Glutamatergic neuron (in vitro differentiated cells): ENCODE measurements at regions not wholly inside any gene's neighbourhood (a gene's known extent, or its start where the extent isn't known, plus 50 kb on each side); places are given as distances from the start of the nearest gene placed in this dataset.
"Not testable (repeated sequence)": the region's sequence is repeated elsewhere in the genome, so short reads cannot be mapped to it uniquely, and the experiment has no call there.

ENCODE experiments used
- DNase-seq: peaks from one replicate; pipeline ENCODE4 v3.0.0; 2022
- H3K27ac Mint-ChIP-seq: one replicate; pipeline ENCODE4 v1.8.0; 2020; ENCODE audit warnings: mild to moderate bottlenecking, mixed read lengths, inconsistent platforms; ENCODE audit not compliant: unreplicated experiment
- H3K27me3 Mint-ChIP-seq: one replicate; pipeline ENCODE4 v1.8.0; 2020; ENCODE audit warnings: mild to moderate bottlenecking, moderate library complexity, mixed read lengths, inconsistent platforms; ENCODE audit not compliant: unreplicated experiment
- H3K36me3 Mint-ChIP-seq: one replicate; pipeline ENCODE4 v1.8.0; 2020; ENCODE audit warnings: mild to moderate bottlenecking, mixed read lengths, inconsistent platforms; ENCODE audit not compliant: unreplicated experiment
- H3K4me1 Mint-ChIP-seq: one replicate; pipeline ENCODE4 v1.8.0; 2020; ENCODE audit warnings: mild to moderate bottlenecking, low read depth, mixed read lengths, inconsistent platforms; ENCODE audit not compliant: unreplicated experiment
- H3K4me3 Mint-ChIP-seq: one replicate; pipeline ENCODE4 v1.8.0; 2020; ENCODE audit warnings: mild to moderate bottlenecking, mixed read lengths, inconsistent platforms; ENCODE audit not compliant: unreplicated experiment
- H3K9me3 Mint-ChIP-seq: one replicate; pipeline ENCODE4 v1.8.0; 2020; ENCODE audit warnings: mild to moderate bottlenecking, moderate library complexity, mixed read lengths, inconsistent platforms; ENCODE audit not compliant: unreplicated experiment
- TF ChIP-seq, protein P1 (sequence below): fragments of 200-600 bp; sonication (generic); IDR thresholded peaks from one replicate; pipeline ENCODE4 v1.5.0; 2021; ENCODE audit not compliant: partially characterized antibody, unreplicated experiment

GRCh38 chr9:73426269-73426668 lies 274.6 kb downstream of the ANXA1 start:
- DNase-seq, result no peak
- no peaks in the 10 kb centered on the region for H3K36me3 Mint-ChIP-seq
- no peak overlapping the region for H3K27ac Mint-ChIP-seq
- no peak overlapping the region for H3K4me3 Mint-ChIP-seq
- TF ChIP-seq, protein P1, sequence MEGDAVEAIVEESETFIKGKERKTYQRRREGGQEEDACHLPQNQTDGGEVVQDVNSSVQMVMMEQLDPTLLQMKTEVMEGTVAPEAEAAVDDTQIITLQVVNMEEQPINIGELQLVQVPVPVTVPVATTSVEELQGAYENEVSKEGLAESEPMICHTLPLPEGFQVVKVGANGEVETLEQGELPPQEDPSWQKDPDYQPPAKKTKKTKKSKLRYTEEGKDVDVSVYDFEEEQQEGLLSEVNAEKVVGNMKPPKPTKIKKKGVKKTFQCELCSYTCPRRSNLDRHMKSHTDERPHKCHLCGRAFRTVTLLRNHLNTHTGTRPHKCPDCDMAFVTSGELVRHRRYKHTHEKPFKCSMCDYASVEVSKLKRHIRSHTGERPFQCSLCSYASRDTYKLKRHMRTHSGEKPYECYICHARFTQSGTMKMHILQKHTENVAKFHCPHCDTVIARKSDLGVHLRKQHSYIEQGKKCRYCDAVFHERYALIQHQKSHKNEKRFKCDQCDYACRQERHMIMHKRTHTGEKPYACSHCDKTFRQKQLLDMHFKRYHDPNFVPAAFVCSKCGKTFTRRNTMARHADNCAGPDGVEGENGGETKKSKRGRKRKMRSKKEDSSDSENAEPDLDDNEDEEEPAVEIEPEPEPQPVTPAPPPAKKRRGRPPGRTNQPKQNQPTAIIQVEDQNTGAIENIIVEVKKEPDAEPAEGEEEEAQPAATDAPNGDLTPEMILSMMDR, result no peak
- no peaks in the 10 kb centered on the region for H3K27me3 Mint-ChIP-seq
- H3K4me1 Mint-ChIP-seq, result no peaks in the 10 kb centered on the region
- no peaks in the 10 kb centered on the region for H3K9me3 Mint-ChIP-seq

DNA sequence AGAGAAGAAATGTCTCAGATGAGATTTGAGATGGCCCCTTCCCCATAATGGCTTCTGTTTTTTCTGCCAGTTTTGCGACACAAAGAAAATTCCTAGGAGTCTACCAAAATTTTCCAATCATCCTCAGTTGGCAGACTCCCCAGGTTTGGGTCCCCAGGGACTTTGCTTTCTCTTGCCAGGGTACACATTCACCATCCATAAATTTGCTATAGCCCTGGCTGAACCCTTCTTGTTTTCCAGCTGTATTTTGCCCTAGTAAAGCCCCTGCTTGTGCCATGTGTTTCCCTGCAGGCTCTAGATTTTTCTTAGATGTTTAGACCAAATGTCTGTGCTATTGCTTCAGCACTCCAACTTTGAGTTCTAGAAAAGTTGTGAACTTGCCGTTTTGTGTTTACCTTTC lies 283.2 kb downstream of the ANXA1 start:
- DNase-seq, result no peak
- Mint-ChIP-seq H3K4me1 (no peaks in the 10 kb centered on the region), H3K4me3 (no peak overlapping the region), H3K27me3 (no peaks in the 10 kb centered on the region), H3K9me3 (no peaks in the 10 kb centered on the region), H3K36me3 (no peaks in the 10 kb centered on the region), H3K27ac (no peak overlapping the region)
- TF ChIP-seq, protein P1, result no peak

DNA sequence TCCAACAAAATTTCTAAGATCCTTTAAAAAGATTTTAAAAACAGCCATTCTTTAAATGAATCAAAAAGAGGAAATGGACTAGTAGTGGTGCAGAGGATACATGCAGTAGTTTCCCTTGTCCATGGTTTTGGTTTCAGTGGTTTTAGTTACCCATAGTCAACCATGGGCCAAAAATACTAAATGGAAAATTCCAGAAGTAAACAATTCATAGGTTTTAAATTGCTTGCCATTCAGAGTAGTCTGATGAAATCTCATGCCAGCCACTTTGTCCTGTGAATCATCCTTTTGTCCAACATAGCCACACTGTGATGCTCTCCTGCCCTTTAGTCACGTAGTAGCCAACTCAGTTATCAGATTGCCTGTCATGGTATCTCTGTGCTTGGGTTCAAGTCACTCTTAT lies 286.1 kb downstream of the ANXA1 start:
- no peaks in the 10 kb centered on the region for H3K4me1 Mint-ChIP-seq
- no peaks in the 10 kb centered on the region for H3K27me3 Mint-ChIP-seq
- H3K9me3 Mint-ChIP-seq, result no peaks in the 10 kb centered on the region
- no peak overlapping the region for H3K27ac Mint-ChIP-seq
- no peak overlapping the region for H3K4me3 Mint-ChIP-seq
- TF ChIP-seq, protein P1, result no peak
- no peak for DNase-seq
- no peaks in the 10 kb centered on the region for H3K36me3 Mint-ChIP-seq

- H3K4me3 Mint-ChIP-seq, H3K4me1 Mint-ChIP-seq, H3K27me3 Mint-ChIP-seq, H3K27ac Mint-ChIP-seq, H3K9me3 Mint-ChIP-seq, H3K36me3 Mint-ChIP-seq, DNase-seq: not testable (repeated sequence)
These were observed 288.2 kb downstream of the ANXA1 start for GRCh38 chr9:73439839-73440238.

- Mint-ChIP-seq H3K4me3 (no peak overlapping the region), H3K36me3 (no peaks in the 10 kb centered on the region), H3K9me3 (no peaks in the 10 kb centered on the region), H3K27me3 (no peaks in the 10 kb centered on the region), H3K4me1 (no peaks in the 10 kb centered on the region), H3K27ac (no peak overlapping the region)
- DNase-seq, result no peak
- TF ChIP-seq, protein P1, result no peak
These were observed 289.6 kb downstream of the ANXA1 start for GRCh38 chr9:73441223-73441622.
